CD4-positive, alpha-beta T cell treated with Interleukin-15 for 4 hours (primary cell): ENCODE measurements at regions not wholly inside any gene's neighbourhood (a gene's known extent, or its start where the extent isn't known, plus 50 kb on each side); places are given as distances from the start of the nearest gene placed in this dataset.

Source experiments
- DNase-seq: peaks from one replicate; pipeline ENCODE4 v3.0.0-alpha.2; 2020; ENCODE audit warnings: low spot score

GRCh38 chr17:51387986-51388385 lies 127.6 kb downstream of the UTP18 start:
- no peak for DNase-seq

- no peak for DNase-seq
Observed at GRCh38 chr17:51389875-51390274, 129.5 kb downstream of the UTP18 start.

GRCh38 chr17:51391982-51392654 lies 131.8 kb downstream of the UTP18 start:
- DNase-seq = no peak

- no peak for DNase-seq
Observed at GRCh38 chr17:51395621-51396020, 135.3 kb downstream of the UTP18 start.

GRCh38 chr17:51397361-51398127 lies 137.2 kb downstream of the UTP18 start:
- no peak for DNase-seq

GRCh38 chr17:51398128-51398525 lies 137.8 kb downstream of the UTP18 start:
- no peak for DNase-seq

GRCh38 chr17:51398687-51399086 lies 138.3 kb downstream of the UTP18 start:
- DNase-seq = no peak

- DNase-seq = no peak
Observed at GRCh38 chr17:51401279-51401678, 140.9 kb downstream of the UTP18 start.

GRCh38 chr17:51402899-51403298 lies 142.6 kb downstream of the UTP18 start:
- DNase-seq = no peak

- DNase-seq = no peak
Observed at GRCh38 chr17:51407576-51407975, 147.2 kb downstream of the UTP18 start.

GRCh38 chr17:51419476-51419875 lies 159.1 kb downstream of the UTP18 start:
- DNase-seq = no peak

GRCh38 chr17:51421525-51421924 lies 161.2 kb downstream of the UTP18 start:
- DNase-seq = no peak

GRCh38 chr17:51422634-51423033 lies 162.3 kb downstream of the UTP18 start:
- no peak for DNase-seq

- DNase-seq = no peak
Observed at GRCh38 chr17:51423421-51424160, 163.2 kb downstream of the UTP18 start.

GRCh38 chr17:51425773-51426172 lies 165.4 kb downstream of the UTP18 start:
- no peak for DNase-seq

- peak; percentile 46 for DNase-seq
Observed at GRCh38 chr17:51427323-51427811, 167.0 kb downstream of the UTP18 start.

GRCh38 chr17:51427856-51428255 lies 167.5 kb downstream of the UTP18 start:
- DNase-seq = peak; percentile 79

GRCh38 chr17:51428668-51429495 lies 168.5 kb downstream of the UTP18 start:
- DNase-seq = no peak

GRCh38 chr17:51429938-51430337 lies 169.6 kb downstream of the UTP18 start:
- DNase-seq = peak; percentile 58

GRCh38 chr17:51430591-51430990 lies 170.2 kb downstream of the UTP18 start:
- DNase-seq = no peak

GRCh38 chr17:51434434-51435170 lies 174.3 kb downstream of the UTP18 start:
- peak; percentile 55 for DNase-seq
